LNCAP (cell line): ENCODE measurements at regions not wholly inside any gene's neighbourhood (a gene's known extent, or its start where the extent isn't known, plus 50 kb on each side); places are given as distances from the start of the nearest gene placed in this dataset.

ENCODE experiments used
- CTCF ChIP-seq: fragments of 450-650 bp; IDR thresholded peaks from 2 replicates; pipeline ENCODE4 v1.5.1; 2017; ENCODE audit warnings: mild to moderate bottlenecking

DNA sequence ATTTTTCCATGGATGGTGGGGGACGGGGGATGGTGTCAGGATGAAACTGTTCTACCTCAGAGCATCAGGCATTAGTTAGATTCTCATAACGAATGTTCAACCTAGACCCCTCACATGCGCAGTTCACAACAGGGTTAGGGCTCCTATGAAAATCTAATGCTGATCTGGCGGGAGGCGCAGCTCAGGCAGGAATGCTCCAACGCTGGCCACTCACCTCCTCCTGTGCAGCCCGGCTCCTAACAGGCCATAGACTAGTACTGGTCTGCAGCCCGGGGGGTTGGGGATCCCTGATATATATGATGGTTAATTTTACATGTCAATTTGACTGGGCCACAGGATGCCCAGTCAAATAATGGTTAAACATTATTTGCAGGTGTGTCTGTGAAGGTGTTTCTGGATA, 199.0 kb upstream of the NR4A3 start:
- TF ChIP-seq CTCF = no peak

DNA sequence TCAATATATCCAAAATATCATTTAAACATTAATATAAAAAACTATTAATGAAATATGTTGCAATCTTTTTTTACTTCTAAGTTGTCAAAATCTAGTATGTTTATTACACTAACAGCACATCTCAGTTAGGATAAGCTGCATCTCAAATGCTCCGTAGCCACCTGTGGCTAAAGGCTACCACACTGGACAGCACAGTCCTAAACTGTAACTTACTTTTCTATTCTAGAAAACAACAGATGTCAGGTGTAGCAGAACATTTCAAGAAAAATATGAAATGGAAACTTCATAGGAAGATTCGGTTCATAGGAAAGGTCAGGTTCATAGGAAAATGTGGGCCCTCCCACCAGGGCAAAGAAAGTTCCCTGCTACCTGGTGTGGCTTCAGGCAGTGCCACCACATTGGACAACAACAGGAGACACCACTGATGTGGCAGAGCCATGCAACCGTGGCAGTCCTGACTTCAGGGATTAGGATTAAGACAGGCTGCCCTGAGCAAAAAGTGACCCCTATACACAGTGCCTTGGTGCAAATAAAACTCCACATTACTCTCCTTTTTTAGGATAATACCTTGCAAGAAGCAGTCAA, 197.8 kb upstream of the NR4A3 start:
- no peak for TF ChIP-seq CTCF

DNA sequence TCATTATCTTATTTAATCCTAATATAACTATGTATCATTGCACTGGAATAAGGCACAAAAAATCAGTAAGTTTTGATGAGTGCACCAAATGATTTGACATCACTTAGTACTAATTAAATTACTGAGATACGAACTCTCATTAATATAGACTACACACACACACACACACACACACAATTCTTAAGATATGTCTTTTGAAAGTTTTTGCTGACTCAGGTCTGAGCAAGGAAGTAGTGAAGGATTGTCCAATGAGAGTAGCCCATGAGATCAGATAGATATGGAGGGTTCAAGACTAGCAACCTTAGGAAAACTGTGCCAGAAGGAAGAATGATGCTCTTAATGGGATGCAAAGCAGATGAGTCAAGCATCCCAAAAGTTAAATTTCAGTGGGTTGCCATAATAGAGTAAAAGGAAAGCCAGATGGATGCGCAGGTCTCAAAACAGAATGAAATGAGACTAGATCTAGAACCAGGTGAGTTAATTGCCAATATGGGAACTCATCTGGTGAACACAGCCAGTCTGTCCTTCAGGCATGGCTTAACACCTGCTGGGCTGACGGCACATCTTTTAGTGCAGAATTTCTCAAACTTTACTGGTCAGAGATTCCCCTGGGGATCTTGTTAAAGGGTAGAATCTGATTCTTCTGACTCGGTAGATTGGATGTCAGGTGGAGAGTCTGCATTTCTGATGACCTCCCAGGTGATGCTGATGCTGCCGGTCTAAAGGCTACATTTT, 197.0 kb upstream of the NR4A3 start:
- TF ChIP-seq CTCF = no peak

- no peak for TF ChIP-seq CTCF
Observed at GRCh38 chr9:99626426-99626825, 195.3 kb upstream of the NR4A3 start.

- no peak for TF ChIP-seq CTCF
Observed at GRCh38 chr9:99628285-99628684, 193.4 kb upstream of the NR4A3 start.

DNA sequence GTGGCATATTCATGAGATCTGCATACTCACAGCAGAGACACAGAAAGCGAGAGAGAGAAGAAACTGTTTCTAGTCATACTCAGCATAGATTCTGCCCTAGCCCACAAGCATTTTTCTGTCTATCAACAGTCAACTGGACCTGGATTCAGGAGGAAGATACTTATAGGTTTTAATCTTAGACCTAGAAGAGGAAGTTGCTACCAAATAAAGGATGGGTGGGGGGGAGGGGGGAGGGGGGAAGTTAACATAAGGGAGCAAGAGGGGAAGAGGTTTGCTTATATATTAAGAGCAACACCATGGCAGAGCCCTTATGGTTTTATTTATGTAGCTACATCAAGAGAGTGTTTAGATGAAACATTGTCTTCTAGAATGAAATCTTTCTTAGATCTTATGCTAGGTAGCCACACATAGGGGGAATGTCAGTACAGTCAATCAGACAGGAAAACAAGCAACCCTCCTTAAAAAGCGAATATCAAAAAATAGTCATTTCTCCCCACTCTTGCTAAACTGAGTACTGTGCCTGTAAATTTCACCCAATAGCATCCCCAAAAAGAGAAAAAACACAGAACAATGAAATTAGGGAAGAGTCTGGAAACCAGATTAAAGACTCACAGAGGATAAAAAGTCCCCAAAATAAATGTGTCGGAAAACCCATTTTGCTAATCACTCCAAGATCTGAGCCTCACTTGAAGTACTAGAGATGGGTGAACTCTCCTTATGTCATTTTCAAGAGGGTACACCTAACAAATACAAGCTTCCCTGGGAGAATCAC, 192.7 kb upstream of the NR4A3 start:
- TF ChIP-seq CTCF = no peak

- no peak for TF ChIP-seq CTCF
Observed at GRCh38 chr9:99632349-99633038, 189.2 kb upstream of the NR4A3 start.
